ENCODE measurements at regions not wholly inside any gene's neighbourhood (a gene's known extent, or its start where the extent isn't known, plus 50 kb on each side); places are given as distances from the start of the nearest gene placed in this dataset.
"Not testable (repeated sequence)": the region's sequence is repeated elsewhere in the genome, so short reads cannot be mapped to it uniquely, and the experiment has no call there.

GRCh38 chr3:152676810-152677379 is 158.0 kb upstream of the P2RY1 start:
- TF ChIP-seq, protein P1, sequence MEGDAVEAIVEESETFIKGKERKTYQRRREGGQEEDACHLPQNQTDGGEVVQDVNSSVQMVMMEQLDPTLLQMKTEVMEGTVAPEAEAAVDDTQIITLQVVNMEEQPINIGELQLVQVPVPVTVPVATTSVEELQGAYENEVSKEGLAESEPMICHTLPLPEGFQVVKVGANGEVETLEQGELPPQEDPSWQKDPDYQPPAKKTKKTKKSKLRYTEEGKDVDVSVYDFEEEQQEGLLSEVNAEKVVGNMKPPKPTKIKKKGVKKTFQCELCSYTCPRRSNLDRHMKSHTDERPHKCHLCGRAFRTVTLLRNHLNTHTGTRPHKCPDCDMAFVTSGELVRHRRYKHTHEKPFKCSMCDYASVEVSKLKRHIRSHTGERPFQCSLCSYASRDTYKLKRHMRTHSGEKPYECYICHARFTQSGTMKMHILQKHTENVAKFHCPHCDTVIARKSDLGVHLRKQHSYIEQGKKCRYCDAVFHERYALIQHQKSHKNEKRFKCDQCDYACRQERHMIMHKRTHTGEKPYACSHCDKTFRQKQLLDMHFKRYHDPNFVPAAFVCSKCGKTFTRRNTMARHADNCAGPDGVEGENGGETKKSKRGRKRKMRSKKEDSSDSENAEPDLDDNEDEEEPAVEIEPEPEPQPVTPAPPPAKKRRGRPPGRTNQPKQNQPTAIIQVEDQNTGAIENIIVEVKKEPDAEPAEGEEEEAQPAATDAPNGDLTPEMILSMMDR (IDR thresholded peaks at IDR 0.05; ENCODE audit: low read depth, low read length): no peak
- DNase-seq (ENCODE audit: extremely low read depth, low read depth): no peak

DNA sequence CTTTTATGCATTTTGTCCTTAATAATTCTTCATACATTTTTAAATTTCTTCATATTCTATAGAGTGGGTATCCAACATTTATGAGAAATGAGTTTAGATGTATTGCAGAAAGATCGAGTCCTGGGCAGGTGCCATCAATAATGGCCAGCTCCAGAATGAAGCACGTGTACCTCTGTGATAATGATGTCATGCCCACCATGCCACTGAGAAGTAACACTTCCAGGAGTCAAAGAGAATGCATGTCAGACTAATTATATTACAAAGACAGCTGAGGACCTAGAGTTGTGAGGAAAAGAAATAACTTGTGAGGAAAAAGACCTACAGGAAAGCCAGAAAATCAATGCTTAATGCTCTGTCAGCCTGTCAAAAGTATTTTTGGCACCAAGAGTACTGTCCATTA is 157.4 kb upstream of the P2RY1 start:
- no peak for DNase-seq (ENCODE audit: extremely low read depth, low read depth)
- TF ChIP-seq, protein P1 (IDR thresholded peaks at IDR 0.05; ENCODE audit: low read depth, low read length): no peak

DNA sequence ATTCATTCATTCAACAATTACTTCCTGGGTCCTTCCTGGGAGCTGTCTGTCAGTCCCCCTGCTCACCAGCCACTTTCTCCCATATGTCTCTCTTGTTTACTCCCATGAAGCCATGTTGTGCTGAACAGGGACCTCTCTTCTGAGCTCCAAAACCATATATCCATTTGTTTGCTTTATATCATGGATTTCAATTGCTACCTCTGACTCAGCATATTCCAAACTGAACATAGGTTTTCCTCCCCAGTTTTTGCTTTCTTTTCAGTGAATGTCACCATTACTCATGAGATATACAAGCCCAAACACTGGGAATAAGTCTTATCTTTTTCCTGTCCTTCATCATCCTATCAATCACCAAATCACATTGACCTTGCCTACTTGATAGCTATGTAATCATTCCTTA is 152.5 kb upstream of the P2RY1 start:
- no peak for DNase-seq (ENCODE audit: extremely low read depth, low read depth)
- TF ChIP-seq, protein P1 (IDR thresholded peaks at IDR 0.05; ENCODE audit: low read depth, low read length): no peak

GRCh38 chr3:152683521-152683999 is 151.4 kb upstream of the P2RY1 start:
- TF ChIP-seq, protein P1 (IDR thresholded peaks at IDR 0.05; ENCODE audit: low read depth, low read length): no peak
- no peak for DNase-seq (ENCODE audit: extremely low read depth, low read depth)

DNA sequence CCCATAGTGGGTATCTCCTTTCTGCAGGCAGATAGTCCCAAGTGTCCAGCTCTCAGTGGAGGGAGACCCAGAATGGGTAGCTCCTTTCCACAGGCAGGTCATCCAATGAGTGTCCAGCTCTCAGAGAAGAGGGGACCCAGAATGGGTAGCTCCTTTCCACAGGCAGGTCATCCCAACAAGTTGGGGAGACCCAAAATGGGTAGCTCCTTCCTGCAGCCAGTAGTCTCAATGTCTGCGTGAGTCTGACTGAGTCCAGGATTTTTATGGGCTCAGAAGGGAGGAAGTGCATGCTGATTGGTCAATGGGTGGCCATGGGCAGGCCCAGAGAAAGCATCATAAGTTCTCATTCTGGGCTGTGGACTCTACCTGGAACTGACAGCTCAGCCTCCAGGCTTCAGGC is 150.7 kb upstream of the P2RY1 start:
- TF ChIP-seq, protein P1 (IDR thresholded peaks at IDR 0.05; ENCODE audit: low read depth, low read length): no peak
- DNase-seq (ENCODE audit: extremely low read depth, low read depth): no peak

DNA sequence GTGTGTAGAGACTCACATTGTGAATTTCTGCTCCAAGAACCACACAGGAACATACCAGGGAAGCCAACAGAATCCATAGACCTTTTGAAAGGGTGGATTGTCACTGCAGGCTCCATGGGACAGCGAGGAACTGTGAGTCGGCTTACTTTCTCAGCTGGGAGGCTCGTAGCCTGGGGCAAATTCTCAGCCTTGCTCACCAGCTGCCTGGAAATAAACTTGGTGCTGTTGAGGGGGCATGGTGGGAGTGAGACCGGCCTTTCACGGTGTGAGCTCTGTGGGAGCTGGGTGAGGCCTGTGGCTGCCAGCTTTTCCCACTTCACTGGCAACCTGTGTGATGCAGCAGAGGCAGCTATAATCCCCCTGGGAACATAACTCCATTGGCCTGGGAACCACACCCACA is 146.6 kb upstream of the P2RY1 start:
- DNase-seq (ENCODE audit: extremely low read depth, low read depth): no peak
- TF ChIP-seq, protein P1 (IDR thresholded peaks at IDR 0.05; ENCODE audit: low read depth, low read length): no peak

GRCh38 chr3:152692326-152692725 is 142.6 kb upstream of the P2RY1 start:
- not testable (repeated sequence) for DNase-seq (ENCODE audit: extremely low read depth, low read depth)

GRCh38 chr3:152693521-152694250 is 141.2 kb upstream of the P2RY1 start:
- DNase-seq (ENCODE audit: extremely low read depth, low read depth): not testable (repeated sequence)

All from AG09319 (cell line).